Activated CD8-positive, alpha-beta T cell treated with anti-CD3 and anti-CD28 coated beads for 36 hours (primary cell): ENCODE measurements at regions not wholly inside any gene's neighbourhood (a gene's known extent, or its start where the extent isn't known, plus 50 kb on each side); places are given as distances from the start of the nearest gene placed in this dataset.

ENCODE experiments used
- ATAC-seq: fragments of 200-7000 bp; cut with Tn5 transposase; one replicate; pipeline ENCODE4 v1.10.0; 2021; ENCODE audit warnings: mild to moderate bottlenecking, moderate library complexity
- CTCF ChIA-PET: fragments of 350-600 bp; sonication (Branson Sonifier 250); formaldehyde crosslinking; loops from one replicate; lab custom pipeline; 2021; ENCODE audit warnings: antibody characterized with exemption; lab: Charles Lee
- POLR2A ChIA-PET: fragments of 350-600 bp; sonication (Branson Sonifier 250); formaldehyde crosslinking; loops from one replicate; lab custom pipeline; 2021; ENCODE audit warnings: antibody characterized with exemption; lab: Charles Lee
- DNase-seq: peaks from one replicate; pipeline ENCODE4 v3.0.0-alpha.2; 2020
- H3K27ac Mint-ChIP-seq: one replicate; pipeline ENCODE4 v1.8.0; 2021; ENCODE audit warnings: mild to moderate bottlenecking, mixed read lengths
- H3K27me3 Mint-ChIP-seq: one replicate; pipeline ENCODE4 v1.8.0; 2021; ENCODE audit warnings: mixed read lengths
- H3K36me3 Mint-ChIP-seq: one replicate; pipeline ENCODE4 v1.8.0; 2021; ENCODE audit warnings: low read depth, mixed read lengths
- H3K4me1 Mint-ChIP-seq: one replicate; pipeline ENCODE4 v1.8.0; 2021; ENCODE audit warnings: low read depth, mixed read lengths
- H3K4me3 Mint-ChIP-seq: one replicate; pipeline ENCODE4 v1.8.0; 2021; ENCODE audit warnings: mild to moderate bottlenecking, moderate library complexity, mixed read lengths
- H3K9me3 Mint-ChIP-seq: one replicate; pipeline ENCODE4 v1.8.0; 2021; ENCODE audit warnings: mixed read lengths
- intact Hi-C: fragments of 100-400 bp; cut with micrococcal nuclease; formaldehyde crosslinking; loops from one replicate; pipeline ENCODE4 v1.10.0; 2022
- TF ChIP-seq, protein P1 (sequence below): fragments of 200-600 bp; IDR thresholded peaks from one replicate; pipeline ENCODE4 v1.8.0; 2022; ENCODE audit warnings: antibody characterized with exemption, mild to moderate bottlenecking

DNA sequence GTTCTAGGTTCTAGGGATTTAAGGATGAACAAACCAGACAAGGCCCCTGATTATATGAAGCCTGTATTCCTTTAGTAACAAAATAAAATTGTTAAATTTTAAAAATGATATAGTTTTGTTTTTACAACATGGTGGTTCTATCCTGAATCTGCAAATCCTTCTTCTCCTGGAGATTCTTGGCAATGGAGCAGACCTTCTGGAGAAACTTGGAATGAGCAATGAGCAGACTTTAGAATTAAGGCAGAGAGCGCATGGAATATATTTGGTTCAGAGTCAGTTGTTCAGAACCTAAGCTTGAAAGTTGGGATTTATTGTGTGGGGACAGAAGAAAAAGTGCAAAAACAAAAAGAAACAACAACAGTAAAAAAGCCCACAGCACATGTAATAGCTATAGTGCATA, 381.1 kb downstream of the ADGRL2 start:
- intact Hi-C loops = no loop called here

DNA sequence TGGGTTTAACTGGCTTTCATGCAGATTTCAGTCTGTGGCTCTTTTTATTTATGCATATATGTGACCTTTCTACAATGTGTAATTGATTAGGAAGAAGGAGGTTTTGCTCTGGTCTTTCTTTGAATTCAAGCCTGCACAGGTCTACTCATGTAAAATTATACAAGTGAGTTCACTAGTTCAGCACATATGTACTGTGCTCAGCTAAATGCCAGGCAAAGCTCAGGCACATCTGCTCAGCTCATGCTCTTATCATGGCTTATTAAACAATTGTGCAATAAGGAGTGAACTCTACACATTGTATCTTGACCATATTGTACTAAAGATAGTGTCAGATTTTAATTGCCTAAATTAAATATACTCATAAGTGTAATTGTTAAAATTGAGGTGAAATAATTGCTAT, 378.4 kb downstream of the ADGRL2 start:
- H3K27ac Mint-ChIP-seq = no peak overlapping the region
- TF ChIP-seq, protein P1, sequence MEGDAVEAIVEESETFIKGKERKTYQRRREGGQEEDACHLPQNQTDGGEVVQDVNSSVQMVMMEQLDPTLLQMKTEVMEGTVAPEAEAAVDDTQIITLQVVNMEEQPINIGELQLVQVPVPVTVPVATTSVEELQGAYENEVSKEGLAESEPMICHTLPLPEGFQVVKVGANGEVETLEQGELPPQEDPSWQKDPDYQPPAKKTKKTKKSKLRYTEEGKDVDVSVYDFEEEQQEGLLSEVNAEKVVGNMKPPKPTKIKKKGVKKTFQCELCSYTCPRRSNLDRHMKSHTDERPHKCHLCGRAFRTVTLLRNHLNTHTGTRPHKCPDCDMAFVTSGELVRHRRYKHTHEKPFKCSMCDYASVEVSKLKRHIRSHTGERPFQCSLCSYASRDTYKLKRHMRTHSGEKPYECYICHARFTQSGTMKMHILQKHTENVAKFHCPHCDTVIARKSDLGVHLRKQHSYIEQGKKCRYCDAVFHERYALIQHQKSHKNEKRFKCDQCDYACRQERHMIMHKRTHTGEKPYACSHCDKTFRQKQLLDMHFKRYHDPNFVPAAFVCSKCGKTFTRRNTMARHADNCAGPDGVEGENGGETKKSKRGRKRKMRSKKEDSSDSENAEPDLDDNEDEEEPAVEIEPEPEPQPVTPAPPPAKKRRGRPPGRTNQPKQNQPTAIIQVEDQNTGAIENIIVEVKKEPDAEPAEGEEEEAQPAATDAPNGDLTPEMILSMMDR = no peak
- intact Hi-C loops = no loop called here
- H3K36me3 Mint-ChIP-seq = no peaks in the 10 kb centered on the region
- H3K4me3 Mint-ChIP-seq = no peak overlapping the region
- ATAC-seq (no peak), DNase-seq (no peak)
- H3K27me3 Mint-ChIP-seq = no peaks in the 10 kb centered on the region
- no peaks in the 10 kb centered on the region for H3K9me3 Mint-ChIP-seq
- ChIA-PET POLR2A (no interaction called here), CTCF (no interaction called here)
- H3K4me1 Mint-ChIP-seq = peaks cover 2% of the 10 kb centered on the region

More for the DNA sequence above, 381.1 kb downstream of the ADGRL2 start:
- DNase-seq (no peak), ATAC-seq (no peak)
- ChIA-PET POLR2A (no interaction called here), CTCF (no interaction called here)
- Mint-ChIP-seq H3K27me3 (peaks cover 1% of the 10 kb centered on the region), H3K9me3 (no peaks in the 10 kb centered on the region), H3K4me3 (no peak overlapping the region), H3K4me1 (peaks cover 2% of the 10 kb centered on the region), H3K36me3 (no peaks in the 10 kb centered on the region), H3K27ac (no peak overlapping the region)
- TF ChIP-seq, protein P1 = no peak

GRCh38 chr1:82177192-82177591, 376.5 kb downstream of the ADGRL2 start:
- POLR2A ChIA-PET = no interaction called here
- CTCF ChIA-PET = no interaction called here
- no peak overlapping the region for H3K4me3 Mint-ChIP-seq

GRCh38 chr1:82171955-82172354, 371.2 kb downstream of the ADGRL2 start:
- H3K36me3 Mint-ChIP-seq = no peaks in the 10 kb centered on the region
- H3K27ac Mint-ChIP-seq = no peak overlapping the region
- no peak overlapping the region for H3K4me3 Mint-ChIP-seq
- H3K27me3 Mint-ChIP-seq = no peaks in the 10 kb centered on the region
- ATAC-seq (no peak), DNase-seq (no peak)
- no peaks in the 10 kb centered on the region for H3K4me1 Mint-ChIP-seq
- CTCF ChIA-PET = no interaction called here
- POLR2A ChIA-PET = no interaction called here
- intact Hi-C loops = no loop called here
- TF ChIP-seq, protein P1 = no peak
- no peaks in the 10 kb centered on the region for H3K9me3 Mint-ChIP-seq

More at GRCh38 chr1:82177192-82177591, 376.5 kb downstream of the ADGRL2 start:
- intact Hi-C loops = no loop called here
- no peaks in the 10 kb centered on the region for H3K9me3 Mint-ChIP-seq
- H3K27me3 Mint-ChIP-seq = no peaks in the 10 kb centered on the region
- H3K36me3 Mint-ChIP-seq = no peaks in the 10 kb centered on the region
- DNase-seq (no peak), ATAC-seq (no peak)
- no peak overlapping the region for H3K27ac Mint-ChIP-seq
- TF ChIP-seq, protein P1 = no peak
- peaks cover 2% of the 10 kb centered on the region for H3K4me1 Mint-ChIP-seq

DNA sequence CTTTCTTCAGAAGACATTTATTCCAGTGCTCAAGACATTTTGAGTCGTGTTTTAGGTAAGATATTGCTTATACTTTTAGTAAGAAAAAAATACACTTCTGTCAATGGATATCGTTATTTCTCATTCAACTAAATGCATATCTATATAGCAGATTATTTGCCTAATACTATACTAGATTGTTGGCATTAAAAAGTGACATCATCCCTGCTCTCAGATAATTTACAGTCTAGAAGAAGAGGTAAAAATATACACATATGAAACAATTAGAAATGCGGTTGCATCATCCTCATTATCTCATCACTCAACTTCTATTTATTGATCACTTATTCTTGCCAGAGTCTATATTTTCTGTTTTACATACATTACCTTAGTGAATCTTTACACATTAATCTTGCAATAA, 367.7 kb downstream of the ADGRL2 start:
- no peak for DNase-seq
- ChIA-PET CTCF (interaction anchor here (0.6 kb wide), 1 partner anchor 393 kb away, joined by 3 read pairs; no protein-coding TSS in a partner anchor), POLR2A (no interaction called here)
- intact Hi-C loops = no loop called here
- TF ChIP-seq, protein P1 = no peak
- H3K27ac Mint-ChIP-seq = no peak overlapping the region
- no peaks in the 10 kb centered on the region for H3K4me1 Mint-ChIP-seq
- H3K36me3 Mint-ChIP-seq = no peaks in the 10 kb centered on the region
- no peak for ATAC-seq
- H3K9me3 Mint-ChIP-seq = no peaks in the 10 kb centered on the region
- no peaks in the 10 kb centered on the region for H3K27me3 Mint-ChIP-seq
- H3K4me3 Mint-ChIP-seq = no peak overlapping the region
